HG03565 (cell line): ENCODE measurements at regions not wholly inside any gene's neighbourhood (a gene's known extent, or its start where the extent isn't known, plus 50 kb on each side); places are given as distances from the start of the nearest gene placed in this dataset.

Experiments used
- ATAC-seq: cut with Tn5 transposase; IDR thresholded peaks from one replicate; pipeline ENCODE4 v1.9.1; 2021; ENCODE audit warnings: mild to moderate bottlenecking, moderate library complexity; ENCODE audit not compliant: unreplicated experiment

DNA sequence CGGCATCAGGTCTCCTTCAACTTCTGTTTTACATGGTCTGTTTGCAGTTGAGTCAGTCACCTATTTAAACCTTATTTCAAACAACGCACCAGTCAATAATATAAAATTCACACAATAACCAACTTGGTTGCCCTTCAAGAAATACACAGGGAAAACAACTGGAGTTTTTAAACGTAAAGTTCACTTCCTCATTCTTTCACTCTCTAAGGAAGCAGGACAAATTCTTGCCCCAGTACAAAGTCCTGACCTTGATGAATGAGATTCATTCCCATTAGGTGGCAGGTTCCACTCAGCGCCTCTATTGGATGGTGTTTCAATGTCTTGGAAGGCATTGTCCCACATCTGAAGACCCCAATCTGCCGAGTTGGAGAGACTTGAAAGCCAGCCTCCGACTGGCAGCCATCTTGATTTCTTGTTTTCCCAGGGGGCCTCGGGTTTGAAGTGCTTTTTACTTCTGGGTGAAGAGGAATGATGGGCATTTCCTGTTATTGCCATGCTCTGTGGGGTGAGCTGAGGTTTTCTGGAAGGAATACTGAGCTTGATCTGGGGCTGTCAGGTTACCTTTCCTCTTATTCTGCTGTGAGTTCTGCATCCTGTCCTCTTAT, 105.0 kb downstream of the ACER2 start:
- ATAC-seq = no peak

DNA sequence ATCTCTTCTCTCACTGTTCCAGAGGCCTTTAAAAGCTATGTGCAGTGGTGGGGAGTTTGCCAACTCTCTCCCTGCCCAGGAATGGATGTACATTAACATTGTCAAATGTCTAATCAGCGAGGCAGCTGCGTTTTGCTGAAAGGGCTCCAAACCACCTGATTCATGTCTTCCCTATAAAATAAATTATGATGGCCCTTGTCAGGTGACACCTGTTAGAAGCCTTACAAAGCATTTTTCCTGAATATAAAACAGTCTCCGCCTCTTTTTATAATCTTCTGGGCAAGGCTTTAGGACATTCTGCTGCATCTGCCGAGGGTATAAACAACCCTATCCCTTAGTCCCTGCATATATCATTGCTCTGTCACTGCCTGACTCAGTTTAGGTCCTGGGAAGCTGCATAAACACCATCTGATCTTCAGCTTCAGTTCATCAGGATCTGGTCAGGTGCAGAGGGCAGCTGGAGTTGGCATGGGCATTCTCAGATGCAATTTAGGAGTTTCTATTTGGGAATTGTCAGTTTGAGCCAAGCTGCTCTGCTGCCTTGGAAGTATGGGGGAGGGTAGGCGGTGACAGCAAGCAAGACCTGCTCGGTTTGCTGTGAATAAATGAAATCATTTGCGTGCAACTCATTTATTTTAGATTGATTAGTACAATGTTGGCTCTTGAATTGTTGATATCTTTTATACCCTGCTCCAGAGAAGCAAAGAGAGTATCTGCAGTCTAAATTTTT, 103.5 kb downstream of the ACER2 start:
- no peak for ATAC-seq

DNA sequence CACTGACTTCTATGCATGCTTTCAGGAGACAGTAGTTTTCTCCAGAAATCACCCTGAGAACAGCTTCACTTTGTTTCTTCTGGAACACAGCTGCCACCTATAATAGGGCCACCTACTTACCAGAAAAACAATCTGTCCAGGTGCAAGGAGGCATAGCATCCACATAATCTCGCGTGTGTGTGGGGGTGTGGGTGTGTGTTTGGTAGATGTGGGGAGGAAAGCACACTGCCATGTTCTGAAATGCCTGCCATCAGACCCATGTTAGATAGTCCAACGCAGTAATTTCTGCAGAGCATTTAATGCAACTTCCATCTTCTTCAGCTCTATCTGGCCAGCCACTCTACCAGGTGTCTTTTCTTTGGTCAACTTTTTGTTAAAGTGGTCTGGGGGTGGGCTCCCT, 102.9 kb downstream of the ACER2 start:
- ATAC-seq = no peak

DNA sequence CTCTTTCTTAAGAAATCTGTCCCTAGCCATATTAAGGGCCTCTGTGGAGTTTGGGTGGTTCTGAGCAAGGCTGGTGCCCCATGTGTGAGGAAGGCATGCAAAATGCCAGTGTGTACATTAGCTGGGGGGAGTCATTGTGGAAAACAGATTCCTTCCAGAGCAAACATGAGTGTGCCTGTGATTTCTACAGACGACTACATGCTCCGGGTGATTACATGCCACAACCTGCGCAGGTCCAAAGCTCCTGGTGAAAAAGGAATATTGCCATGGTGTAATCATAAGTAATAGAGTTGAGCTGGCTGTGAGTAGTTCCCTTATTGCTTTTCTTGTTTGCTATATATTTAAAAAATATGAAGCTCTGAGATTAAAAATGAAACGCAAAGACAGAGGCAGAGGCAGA, 102.1 kb downstream of the ACER2 start:
- no peak for ATAC-seq
